NCI-H510A (cell line): ENCODE measurements at regions not wholly inside any gene's neighbourhood (a gene's known extent, or its start where the extent isn't known, plus 50 kb on each side); places are given as distances from the start of the nearest gene placed in this dataset.
"Not testable (repeated sequence)": the region's sequence is repeated elsewhere in the genome, so short reads cannot be mapped to it uniquely, and the experiment has no call there.

Experiments used
- DNase-seq: peaks from one replicate; lab custom pipeline; 2025; lab: John Stamatoyannopoulos, UW

- no peak for DNase-seq
These were observed 380.8 kb upstream of the SPRY2 start for GRCh38 chr13:80721689-80722088.

GRCh38 chr13:80718970-80719369, 378.0 kb upstream of the SPRY2 start:
- DNase-seq: no peak

- no peak for DNase-seq
These were observed 376.9 kb upstream of the SPRY2 start for GRCh38 chr13:80717776-80718175.

GRCh38 chr13:80716610-80717081, 375.7 kb upstream of the SPRY2 start:
- peak; percentile 9 for DNase-seq

GRCh38 chr13:80712026-80712425, 371.1 kb upstream of the SPRY2 start:
- DNase-seq: no peak

- DNase-seq: no peak
These were observed 367.9 kb upstream of the SPRY2 start for GRCh38 chr13:80708791-80709190.

GRCh38 chr13:80707000-80707983, 366.4 kb upstream of the SPRY2 start:
- DNase-seq: no peak

- no peak for DNase-seq
These were observed 365.2 kb upstream of the SPRY2 start for GRCh38 chr13:80706164-80706471.

GRCh38 chr13:80705371-80706163, 364.6 kb upstream of the SPRY2 start:
- DNase-seq: no peak

- no peak for DNase-seq
These were observed 363.4 kb upstream of the SPRY2 start for GRCh38 chr13:80704369-80704768.

GRCh38 chr13:80695841-80696240, 354.9 kb upstream of the SPRY2 start:
- no peak for DNase-seq

- not testable (repeated sequence) for DNase-seq
These were observed 350.9 kb upstream of the SPRY2 start for GRCh38 chr13:80691814-80692213.

GRCh38 chr13:80690208-80690607, 349.3 kb upstream of the SPRY2 start:
- DNase-seq: no peak

GRCh38 chr13:80688593-80688992, 347.7 kb upstream of the SPRY2 start:
- no peak for DNase-seq

- no peak for DNase-seq
These were observed 345.0 kb upstream of the SPRY2 start for GRCh38 chr13:80685942-80686341.

- no peak for DNase-seq
These were observed 343.5 kb upstream of the SPRY2 start for GRCh38 chr13:80684217-80684991.

- no peak for DNase-seq
These were observed 339.9 kb upstream of the SPRY2 start for GRCh38 chr13:80680786-80681366.

- DNase-seq: no peak
These were observed 338.5 kb upstream of the SPRY2 start for GRCh38 chr13:80679423-80679822.

- DNase-seq: no peak
These were observed 336.3 kb upstream of the SPRY2 start for GRCh38 chr13:80677227-80677626.

GRCh38 chr13:80675442-80675841, 334.5 kb upstream of the SPRY2 start:
- DNase-seq: not testable (repeated sequence)

GRCh38 chr13:80671773-80672172, 330.8 kb upstream of the SPRY2 start:
- no peak for DNase-seq

GRCh38 chr13:80669112-80669511, 328.2 kb upstream of the SPRY2 start:
- no peak for DNase-seq
